HCEC 1CT (cell line): ENCODE measurements at regions not wholly inside any gene's neighbourhood (a gene's known extent, or its start where the extent isn't known, plus 50 kb on each side); places are given as distances from the start of the nearest gene placed in this dataset.
"Not testable (repeated sequence)": the region's sequence is repeated elsewhere in the genome, so short reads cannot be mapped to it uniquely, and the experiment has no call there.

Source experiments
- DNase-seq: peaks from one replicate; pipeline ENCODE4 v3.0.0-alpha.2; 2017

DNA sequence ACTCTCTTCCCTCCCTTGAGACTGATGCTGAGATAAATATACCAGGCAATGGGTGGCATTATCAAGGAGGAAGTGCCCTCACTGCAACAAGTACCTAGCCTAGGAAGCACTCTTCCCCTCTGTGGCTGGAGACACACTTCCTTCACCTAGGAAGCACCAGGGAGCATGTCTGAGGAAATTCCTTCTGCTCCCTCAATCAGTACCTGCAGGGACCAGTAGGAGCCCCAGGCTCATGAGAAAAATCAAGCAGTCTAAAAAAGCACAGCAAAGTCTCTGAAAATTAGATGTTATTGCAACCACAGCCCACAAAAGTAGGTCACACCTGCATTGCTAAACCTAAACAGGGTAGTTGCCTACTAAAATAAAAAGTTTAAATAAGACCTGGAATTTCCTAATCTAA is 78.2 kb upstream of the TRPM1 start:
- DNase-seq, result no peak

DNA sequence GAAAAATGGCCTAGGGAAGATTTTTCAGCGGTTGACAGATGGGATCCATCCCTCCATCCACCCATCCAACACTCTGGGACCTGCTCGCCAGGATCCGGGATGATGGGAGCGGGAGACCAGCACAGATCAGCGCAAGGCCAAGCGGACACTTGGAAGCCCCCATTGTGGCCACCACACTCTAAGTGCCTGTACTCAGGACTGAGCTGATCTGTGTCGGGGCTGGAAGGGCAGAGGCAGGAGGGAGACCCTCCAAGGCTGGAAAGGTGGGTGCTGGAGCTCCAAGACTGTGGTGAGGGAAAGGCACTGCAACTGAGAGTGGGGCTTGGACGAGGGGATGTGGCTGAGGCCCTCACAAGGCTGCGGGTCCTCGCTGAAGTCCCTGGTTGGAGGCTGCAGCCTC is 91.8 kb upstream of the TRPM1 start:
- no peak for DNase-seq

GRCh38 chr15:31195871-31196270 is 94.3 kb upstream of the TRPM1 start:
- no peak for DNase-seq

DNA sequence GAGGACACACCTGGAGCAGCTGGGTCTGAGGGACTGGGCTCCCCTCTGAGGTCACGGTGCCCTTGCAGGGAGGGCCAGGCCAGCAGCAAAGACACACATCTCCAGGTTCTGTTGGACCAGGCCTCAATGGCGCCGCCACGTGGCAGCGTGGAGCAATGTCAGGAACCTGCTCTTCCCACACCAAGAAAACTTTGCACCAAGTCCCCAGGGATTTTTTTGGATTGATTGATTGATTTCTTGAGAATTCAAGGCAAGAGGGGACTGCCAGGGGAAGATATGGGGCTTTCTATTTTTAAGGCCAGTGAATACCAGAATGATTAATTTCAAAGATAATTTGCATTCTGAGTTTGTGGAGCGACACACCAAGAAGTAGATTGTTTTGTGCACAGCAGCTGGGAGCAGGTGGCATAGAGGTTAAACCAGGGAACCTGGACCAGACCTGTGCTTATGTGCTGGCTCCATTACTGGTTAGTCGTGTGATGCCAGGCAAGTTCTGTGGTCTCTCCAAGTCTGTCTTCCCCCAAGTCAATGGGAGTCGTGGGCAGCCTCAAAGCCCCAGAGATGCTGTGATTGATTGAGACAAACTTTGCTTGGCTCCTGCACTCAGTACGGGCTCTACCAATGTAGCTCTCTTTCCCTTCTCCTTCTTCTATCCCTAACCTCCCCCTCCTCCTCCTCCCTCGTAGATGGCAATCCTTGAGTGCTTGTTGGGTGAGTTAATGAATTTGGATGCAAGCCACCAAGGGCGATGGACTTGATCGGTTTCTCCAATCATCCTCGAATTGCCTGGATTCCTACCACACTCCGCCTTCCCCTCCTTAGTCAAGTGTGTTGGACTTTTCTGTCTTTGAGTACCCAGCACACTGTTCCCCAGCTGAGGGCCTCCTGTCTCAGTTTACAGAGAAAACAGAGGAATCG is 96.2 kb upstream of the TRPM1 start:
- DNase-seq, result peak; percentile 19

DNA sequence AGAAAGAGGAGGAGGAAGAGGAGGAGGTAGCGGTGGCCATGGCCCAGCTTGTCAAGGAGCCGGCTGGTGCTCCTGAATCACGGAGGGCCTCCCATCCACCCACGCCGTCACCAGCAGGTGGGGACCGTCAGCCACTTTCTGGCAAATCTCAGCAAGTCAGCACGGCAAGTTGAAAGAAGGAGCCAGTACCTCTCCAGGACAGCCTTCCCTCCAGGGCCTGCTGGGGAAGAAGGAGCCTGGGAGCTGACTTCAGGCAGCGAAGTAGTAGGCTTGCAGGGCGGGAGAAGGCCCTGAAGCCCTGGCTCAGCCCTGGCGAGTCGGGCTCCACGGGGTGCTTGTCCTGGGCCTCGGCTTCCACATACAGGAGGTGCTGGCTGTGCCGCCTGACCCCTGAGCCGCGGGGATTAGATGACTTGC is 99.2 kb upstream of the TRPM1 start:
- DNase-seq, result peak; percentile 46

- DNase-seq, result no peak
Observed at GRCh38 chr15:31202953-31203352, 101.4 kb upstream of the TRPM1 start.

DNA sequence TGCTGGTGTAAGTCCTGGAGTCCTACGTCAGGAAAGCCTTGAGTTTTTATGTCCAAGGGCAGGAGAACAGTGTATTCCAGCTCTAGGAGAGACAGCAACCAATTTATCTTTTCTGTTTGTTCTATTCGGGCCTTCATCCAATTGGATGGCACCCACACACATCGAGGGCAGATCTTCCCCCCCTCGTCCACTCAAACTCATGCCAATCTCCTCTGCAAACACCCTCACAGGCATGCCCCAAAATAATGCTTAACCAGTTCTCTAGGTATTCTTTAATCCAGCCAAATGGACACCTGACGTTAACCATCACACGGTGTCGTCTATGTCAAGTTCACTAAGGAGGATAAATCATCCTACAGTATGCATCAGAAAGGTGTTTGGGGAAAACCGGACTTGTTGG is 102.5 kb upstream of the TRPM1 start:
- no peak for DNase-seq

GRCh38 chr15:31206386-31207181 is 105.1 kb upstream of the TRPM1 start:
- no peak for DNase-seq

- DNase-seq, result no peak
Observed at GRCh38 chr15:31207246-31207645, 105.7 kb upstream of the TRPM1 start.

GRCh38 chr15:31207861-31208260 is 106.3 kb upstream of the TRPM1 start:
- DNase-seq, result not testable (repeated sequence)

GRCh38 chr15:31208817-31209216 is 107.3 kb upstream of the TRPM1 start:
- DNase-seq, result no peak

DNA sequence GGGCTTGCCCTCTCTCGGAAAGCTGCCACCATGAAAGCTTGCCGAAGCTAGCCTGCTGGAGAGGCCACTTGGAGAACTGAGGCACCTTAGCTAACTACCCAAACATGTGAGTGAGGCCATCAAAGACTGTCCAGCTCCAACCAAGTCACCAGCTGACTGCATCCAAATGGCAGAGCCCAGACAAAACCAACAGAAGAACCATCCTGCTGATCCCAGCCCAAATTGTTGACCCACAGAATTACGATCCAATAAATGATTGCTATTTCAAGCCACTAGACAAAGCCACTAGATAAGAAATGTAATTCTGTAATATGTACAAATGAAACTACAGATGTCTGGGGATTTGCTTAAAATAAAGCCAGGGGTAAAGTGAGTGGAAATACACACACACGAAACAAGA is 109.8 kb upstream of the TRPM1 start:
- no peak for DNase-seq

DNA sequence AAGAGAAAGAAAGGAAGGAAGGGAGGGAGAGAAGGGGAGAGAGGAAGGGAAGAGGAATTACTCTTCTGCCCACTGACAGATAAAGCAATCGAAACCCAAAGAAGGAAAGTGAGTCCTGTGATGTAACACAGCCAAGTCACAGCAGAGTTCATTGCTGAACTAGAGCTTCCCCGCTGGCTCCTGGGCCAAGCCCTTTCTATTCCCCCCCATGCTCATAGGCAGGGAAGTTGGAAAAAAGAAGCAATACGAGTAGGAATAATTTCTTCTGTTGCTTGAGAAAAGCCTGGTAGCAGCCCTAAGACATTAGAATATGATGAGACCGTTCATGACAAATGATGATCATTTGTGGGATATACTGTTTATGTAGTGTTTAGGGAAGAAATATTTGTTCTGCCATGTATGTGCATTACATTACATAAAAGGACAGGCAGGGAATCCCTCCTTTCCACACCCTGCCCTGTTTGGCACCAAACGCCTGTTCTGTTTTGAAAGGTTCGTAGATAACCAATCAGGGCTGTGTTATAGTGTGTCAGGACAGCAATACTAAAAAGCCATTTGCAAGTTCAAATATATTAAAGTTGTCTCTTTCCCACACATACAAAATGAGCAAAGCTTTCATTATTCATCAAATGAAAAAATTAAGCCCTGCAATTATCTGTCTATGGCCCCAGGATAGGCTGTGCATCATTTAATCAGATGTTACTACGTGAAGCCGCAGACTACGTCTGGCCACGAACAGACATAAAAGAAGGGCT is 111.0 kb upstream of the TRPM1 start:
- DNase-seq, result no peak

- DNase-seq, result no peak
Observed at GRCh38 chr15:31214158-31214863, 112.3 kb upstream of the KLF13 start.

DNA sequence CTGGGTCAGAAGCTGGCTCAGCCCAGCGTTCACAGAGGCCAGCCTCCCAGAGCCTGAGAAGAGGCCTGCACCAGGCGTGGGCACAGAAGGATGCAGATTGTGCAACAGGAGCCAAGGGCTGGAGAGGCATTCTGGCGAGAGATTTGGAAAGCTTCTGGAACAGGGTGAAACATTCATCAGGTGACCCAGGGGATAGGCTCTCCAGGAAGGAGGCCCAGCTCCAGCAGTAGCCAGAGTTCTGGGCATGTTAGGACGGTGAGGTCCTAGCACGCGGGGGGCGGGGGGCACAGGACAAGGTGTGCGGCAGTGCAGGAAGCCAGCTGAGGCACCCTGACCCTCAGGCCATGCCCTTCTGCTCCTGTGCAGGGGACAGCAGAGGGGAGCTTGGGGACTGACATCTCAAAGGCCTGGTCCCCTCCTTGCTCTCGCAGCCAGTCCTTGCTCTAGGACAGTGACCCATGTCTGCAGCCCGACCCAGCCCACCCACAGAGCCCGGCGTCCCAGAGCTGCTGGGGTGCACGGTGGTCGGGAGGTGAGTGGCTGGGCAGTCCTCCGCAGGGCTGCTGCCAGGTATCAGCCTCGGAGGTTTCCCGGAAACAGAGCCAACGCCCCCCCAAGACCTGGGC is 111.7 kb upstream of the KLF13 start:
- peak; percentile 40 for DNase-seq

DNA sequence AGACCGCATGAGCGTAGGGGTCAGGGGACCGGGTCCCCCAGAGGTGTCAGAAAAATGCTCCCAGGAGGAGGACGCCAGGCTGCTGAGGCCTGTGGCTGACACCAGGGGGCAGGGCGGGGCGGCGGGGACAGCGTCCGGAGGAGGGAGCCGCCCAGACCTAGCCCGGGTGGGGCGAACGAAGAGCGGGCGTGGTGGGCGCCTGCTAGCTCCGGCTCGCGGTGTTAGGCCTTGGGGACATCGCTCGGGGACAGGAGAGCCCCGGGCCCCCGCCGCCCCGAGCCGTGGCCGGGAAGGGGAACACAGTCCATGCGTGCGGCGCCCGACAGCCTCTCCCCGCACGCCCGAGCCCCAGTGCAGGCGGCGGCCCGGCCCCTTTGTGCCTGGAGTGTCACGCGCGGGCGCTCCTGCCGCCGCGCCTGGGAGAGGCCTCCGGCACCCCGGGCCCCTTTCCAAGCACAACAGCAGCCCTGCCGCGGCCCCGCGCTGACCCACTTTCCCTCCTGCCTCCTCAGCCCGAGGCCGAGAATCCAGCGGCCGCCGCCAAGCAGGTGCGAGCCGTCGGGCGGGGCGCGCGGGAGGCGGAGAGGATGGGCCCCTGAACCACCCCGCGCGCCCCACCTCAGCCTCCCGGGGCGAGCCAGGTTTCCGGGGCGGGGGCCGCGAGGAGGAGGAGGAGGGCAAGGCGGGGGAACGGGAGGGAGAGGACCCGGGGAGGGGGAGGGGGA is 111.0 kb upstream of the KLF13 start:
- peak; percentile 55 for DNase-seq

DNA sequence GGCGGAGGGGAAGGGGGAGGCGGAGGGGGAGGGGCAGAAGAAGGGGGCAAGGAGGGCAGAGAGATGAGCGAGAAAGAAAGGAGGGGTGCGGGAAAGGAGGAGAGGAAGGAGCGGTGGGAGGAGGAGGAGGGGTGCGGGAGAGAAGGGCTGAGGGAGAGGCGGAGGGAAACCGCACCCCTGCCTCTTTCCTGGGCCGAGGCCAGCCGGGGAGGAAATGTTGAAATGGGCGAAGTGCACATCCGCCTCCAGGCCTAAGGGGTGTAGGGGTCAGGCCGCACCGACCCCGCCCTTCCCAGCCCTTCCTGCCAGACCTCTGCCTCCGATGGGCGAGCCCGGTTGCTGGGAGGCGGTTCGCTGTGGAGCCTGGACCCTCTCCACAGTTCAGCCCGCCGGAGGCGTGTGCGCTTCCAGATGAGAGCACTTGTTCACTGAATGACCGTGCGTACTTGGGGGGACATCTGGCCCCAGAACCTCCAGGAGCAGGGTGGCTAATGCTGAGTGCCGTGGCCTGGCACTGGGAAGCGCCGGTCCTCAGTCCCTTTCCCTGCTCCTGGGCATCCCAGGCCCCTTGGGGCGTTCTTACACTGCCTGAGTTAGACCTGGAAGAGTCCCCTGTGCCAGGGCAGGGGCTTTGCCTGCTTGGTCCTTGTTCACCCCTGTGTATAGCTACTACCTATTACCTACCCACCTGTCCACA is 110.3 kb upstream of the KLF13 start:
- DNase-seq, result peak; percentile 62

DNA sequence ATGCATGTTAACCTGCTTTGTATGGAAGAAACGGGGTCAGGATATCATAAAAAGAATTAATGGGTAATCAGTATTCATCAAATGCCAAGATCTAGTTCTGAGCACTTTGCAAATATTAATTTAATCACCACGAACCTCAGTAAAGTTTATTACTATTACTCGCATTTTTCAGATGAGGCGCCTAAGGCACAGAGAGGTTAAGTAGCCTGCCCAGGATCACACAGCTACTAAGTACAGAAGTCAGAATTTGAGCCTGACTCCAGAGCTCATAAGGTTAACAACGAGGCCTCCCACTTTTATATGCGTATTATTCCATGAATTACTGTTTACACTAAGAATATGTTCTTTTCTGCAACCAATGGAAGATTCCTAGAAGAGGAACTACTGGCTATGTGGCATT is 109.6 kb upstream of the KLF13 start:
- no peak for DNase-seq

- no peak for DNase-seq
Observed at GRCh38 chr15:31217566-31218270, 108.9 kb upstream of the KLF13 start.

- no peak for DNase-seq
Observed at GRCh38 chr15:31219221-31219620, 107.4 kb upstream of the KLF13 start.
